ENCODE measurements at regions not wholly inside any gene's neighbourhood (a gene's known extent, or its start where the extent isn't known, plus 50 kb on each side); places are given as distances from the start of the nearest gene placed in this dataset.

DNA sequence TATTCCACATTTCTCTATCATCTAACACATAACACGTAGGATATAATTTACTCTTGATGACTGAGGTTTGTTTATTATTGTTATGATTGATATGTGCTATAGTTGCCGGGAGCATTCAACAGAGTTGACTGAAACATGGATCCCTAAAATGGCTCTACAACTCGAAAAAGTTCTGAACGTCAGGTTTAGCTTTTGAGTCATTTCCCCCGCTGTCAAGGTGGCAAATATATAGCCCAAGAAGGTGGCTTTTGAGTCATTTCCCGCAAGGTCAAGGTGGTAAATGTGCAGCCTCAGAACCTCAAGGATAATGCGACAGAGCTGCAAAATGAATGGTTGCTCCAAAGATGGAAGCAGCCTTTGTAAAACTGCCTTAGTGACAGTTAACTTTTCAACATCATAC lies 104.0 kb downstream of the NIBAN1 start:
- no peak overlapping the region for H3K4me3 Mint-ChIP-seq
- peaks cover 9% of the 10 kb centered on the region for H3K9me3 Mint-ChIP-seq

GRCh38 chr1:184867866-184868689 lies 106.2 kb downstream of the NIBAN1 start:
- H3K4me3 Mint-ChIP-seq = no peak overlapping the region
- no peak overlapping the region for H3K27ac Mint-ChIP-seq
- peaks cover 24% of the 10 kb centered on the region for H3K4me1 Mint-ChIP-seq
- H3K27me3 Mint-ChIP-seq = peaks cover 3% of the 10 kb centered on the region
- no peaks in the 10 kb centered on the region for H3K36me3 Mint-ChIP-seq
- H3K9me3 Mint-ChIP-seq = peaks cover 6% of the 10 kb centered on the region

More for the DNA sequence above, 104.0 kb downstream of the NIBAN1 start:
- Mint-ChIP-seq H3K27ac (no peak overlapping the region), H3K27me3 (peaks cover 3% of the 10 kb centered on the region), H3K36me3 (no peaks in the 10 kb centered on the region), H3K4me1 (peaks cover 24% of the 10 kb centered on the region)

DNA sequence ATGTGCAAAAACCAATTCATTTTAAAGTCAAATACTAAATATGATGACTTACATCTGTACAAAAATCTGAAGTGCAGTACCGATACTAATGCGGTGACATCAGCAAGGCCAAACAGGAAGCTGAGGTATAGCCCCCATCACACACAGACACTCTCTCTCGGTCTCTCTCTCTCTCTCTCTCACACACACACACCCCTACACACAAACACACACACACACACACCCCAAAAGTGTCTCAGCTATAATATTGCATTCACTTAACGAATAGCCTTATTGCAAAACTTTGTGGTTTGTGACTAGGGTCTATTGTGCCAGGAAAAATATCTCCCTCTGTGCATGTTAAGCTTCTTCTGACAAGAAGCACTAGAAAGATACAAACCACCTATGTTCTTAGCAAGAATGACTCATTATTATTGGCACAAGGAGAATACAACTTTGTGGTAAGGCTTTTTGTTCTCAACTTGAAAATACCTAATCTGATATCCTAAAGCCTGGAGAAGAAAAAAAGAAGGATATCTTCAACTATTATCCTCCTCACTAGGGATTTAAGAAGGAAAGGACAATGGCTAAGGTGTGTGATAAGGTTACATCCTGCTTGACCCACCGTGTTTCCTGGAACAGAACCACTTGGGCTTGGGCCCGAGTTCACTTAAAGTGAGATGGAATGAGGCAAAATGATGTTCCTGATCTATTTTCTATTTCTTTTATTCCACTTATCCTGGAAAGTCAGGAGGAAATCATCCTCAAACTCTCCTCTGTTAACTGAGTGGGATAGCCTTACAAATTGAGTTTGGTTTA lies 107.1 kb downstream of the NIBAN1 start:
- Mint-ChIP-seq H3K9me3 (no peaks in the 10 kb centered on the region), H3K4me1 (peaks cover 24% of the 10 kb centered on the region), H3K27me3 (peaks cover 1% of the 10 kb centered on the region), H3K36me3 (no peaks in the 10 kb centered on the region), H3K4me3 (peak overlapping the region; percentile 24), H3K27ac (peak overlapping the region; percentile 91)

- Mint-ChIP-seq H3K36me3 (no peaks in the 10 kb centered on the region), H3K27me3 (peaks cover 1% of the 10 kb centered on the region), H3K27ac (peak overlapping the region; percentile 91), H3K4me3 (peak overlapping the region; percentile 24), H3K9me3 (no peaks in the 10 kb centered on the region), H3K4me1 (peaks cover 24% of the 10 kb centered on the region)
Measured at GRCh38 chr1:184866586-184866985, 107.7 kb downstream of the NIBAN1 start.

DNA sequence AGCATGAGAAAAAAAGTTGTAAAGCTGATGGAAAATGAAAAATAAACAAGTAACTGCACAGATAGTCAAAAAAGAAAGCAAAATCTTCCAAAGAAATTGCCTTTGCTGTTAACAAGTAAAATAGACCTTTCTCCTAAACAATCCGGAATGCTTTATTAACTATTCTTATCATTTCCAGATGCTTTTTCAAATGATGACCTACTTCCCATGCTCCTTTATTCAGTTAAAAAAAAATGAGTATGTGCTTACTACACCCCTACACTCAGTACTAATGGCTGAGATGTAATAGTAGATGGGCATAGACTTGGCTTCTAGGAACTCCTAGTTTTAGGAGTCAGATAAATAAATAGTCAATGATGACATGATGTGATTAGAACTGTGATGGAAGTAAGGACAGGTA lies 108.5 kb downstream of the NIBAN1 start:
- Mint-ChIP-seq H3K9me3 (no peaks in the 10 kb centered on the region), H3K4me3 (no peak overlapping the region), H3K36me3 (no peaks in the 10 kb centered on the region), H3K4me1 (peaks cover 24% of the 10 kb centered on the region), H3K27me3 (peaks cover 1% of the 10 kb centered on the region), H3K27ac (no peak overlapping the region)

DNA sequence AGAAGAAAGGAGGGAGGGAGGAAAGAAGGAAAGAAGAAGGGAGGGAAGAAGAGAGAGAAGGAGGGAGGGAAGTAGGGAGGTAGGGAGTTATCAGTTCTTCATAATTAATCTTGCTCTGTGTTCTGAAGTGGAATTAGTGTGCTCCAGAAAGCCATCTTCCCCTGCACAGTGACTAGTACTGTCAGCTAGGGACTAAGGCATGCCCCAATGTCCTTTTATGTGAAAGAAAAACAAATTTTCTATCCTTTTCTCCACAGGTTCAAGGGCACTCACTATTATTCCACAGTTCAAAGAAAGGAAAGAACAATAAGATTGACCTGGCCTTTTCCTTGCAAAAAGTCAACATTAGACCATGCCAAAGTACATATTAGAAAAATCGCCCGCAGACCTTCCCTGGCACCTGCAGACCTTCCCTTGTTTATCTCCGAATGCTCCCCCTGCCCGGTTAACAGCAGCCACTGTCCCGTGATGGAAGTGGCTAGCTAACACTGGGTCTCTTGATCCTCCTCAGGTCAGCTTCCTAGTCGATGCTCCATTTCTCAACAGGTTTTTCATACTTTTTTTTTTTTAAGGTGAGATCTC lies 107.2 kb upstream of the EDEM3 start:
- H3K27ac Mint-ChIP-seq = no peak overlapping the region
- H3K9me3 Mint-ChIP-seq = no peaks in the 10 kb centered on the region
- no peaks in the 10 kb centered on the region for H3K36me3 Mint-ChIP-seq
- H3K4me1 Mint-ChIP-seq = peaks cover 11% of the 10 kb centered on the region
- H3K4me3 Mint-ChIP-seq = no peak overlapping the region
- no peaks in the 10 kb centered on the region for H3K27me3 Mint-ChIP-seq

DNA sequence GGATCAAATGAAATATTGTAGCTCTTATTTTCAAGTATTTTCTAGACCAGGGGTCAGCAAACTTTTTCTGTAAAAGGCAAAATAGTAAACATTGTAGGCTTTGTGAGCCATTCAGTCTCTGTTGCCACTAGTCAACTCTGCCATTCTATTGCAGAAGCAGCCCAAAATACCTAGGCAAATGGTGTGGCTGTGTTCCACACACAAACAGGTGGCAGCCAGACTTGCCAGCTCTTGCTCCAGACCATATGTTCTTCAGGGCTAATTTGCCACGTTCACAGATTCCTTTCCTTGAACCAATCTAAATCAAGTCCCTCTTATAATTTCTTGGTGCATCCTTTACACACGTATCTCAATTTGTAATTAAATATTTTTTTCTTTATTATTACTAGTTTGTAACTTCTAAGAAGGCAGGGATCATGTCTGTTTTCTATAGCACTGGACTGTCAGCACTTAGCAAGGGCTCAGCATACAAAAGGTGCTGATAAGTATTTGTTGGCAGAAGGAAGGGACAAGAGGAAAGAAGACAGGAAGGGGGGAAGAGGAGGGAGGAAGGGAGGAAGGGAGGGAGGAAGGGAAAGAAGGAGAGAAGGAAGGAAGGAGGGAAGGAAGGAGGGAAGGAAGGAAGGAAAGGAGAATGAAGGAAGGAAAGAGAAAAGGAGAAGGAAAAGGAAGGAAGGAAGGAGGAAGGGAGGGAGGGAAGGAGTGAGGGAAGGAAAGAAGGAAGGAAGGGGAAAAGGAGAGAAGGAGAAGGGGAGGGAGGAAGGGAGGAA lies 106.5 kb upstream of the EDEM3 start:
- H3K4me3 Mint-ChIP-seq = no peak overlapping the region
- peaks cover 4% of the 10 kb centered on the region for H3K4me1 Mint-ChIP-seq
- no peaks in the 10 kb centered on the region for H3K27me3 Mint-ChIP-seq
- no peaks in the 10 kb centered on the region for H3K36me3 Mint-ChIP-seq
- no peaks in the 10 kb centered on the region for H3K9me3 Mint-ChIP-seq
- no peak overlapping the region for H3K27ac Mint-ChIP-seq

DNA sequence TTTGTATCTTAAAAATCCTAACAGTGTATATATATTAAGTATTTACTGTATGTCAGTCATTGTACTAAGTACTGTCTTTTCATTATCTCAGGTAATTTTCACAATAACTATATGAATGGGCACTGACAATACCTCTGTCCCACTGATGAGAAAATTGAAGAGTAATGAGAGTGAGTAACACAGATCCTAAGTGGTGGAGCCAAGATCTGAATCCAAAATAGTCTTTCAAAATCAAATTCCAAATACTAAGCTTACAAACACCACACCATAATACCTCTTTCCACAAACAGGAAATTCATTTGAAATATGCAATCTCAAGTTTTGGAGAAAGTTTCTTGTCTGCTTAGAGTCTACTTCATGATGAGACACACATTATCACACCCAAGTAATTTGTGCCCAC lies 105.9 kb upstream of the EDEM3 start:
- no peaks in the 10 kb centered on the region for H3K27me3 Mint-ChIP-seq
- H3K4me3 Mint-ChIP-seq = no peak overlapping the region
- no peaks in the 10 kb centered on the region for H3K36me3 Mint-ChIP-seq
- H3K27ac Mint-ChIP-seq = no peak overlapping the region
- H3K4me1 Mint-ChIP-seq = no peaks in the 10 kb centered on the region
- H3K9me3 Mint-ChIP-seq = no peaks in the 10 kb centered on the region

DNA sequence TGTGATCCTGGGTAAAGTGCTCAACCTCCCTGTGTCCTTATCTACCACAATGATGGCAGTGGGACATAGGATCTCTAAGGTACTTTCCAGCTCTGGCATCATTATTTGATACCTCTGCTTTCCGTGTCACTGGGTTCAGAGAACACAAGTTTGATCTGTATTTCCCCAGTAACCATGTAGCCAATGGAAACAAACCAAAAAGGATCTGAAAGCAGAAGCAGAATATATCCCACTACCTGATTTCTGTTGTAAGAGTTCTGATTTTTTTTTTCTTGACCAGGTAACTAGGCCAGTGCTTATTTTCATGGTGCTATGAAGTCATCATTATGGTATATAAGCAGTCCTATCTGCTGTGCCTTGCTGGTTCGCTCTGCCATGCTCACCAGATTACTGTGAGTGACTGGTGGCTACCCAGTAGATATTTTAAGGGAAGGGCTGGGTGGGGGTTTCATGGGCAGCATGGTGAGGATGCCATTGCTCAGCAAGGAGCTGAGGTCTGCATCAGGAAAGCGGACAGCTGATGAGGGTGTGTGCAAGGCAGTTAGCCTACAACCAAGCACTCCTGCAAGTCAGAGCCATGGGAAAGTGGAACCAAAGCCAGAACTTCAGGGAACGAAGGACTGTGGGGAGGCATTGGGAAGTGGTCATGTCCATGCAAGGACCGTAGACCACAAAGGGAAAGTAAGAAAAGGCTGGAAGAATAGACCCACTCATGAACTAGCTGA lies 104.9 kb upstream of the EDEM3 start:
- Mint-ChIP-seq H3K27me3 (no peaks in the 10 kb centered on the region), H3K27ac (no peak overlapping the region), H3K4me3 (no peak overlapping the region), H3K36me3 (no peaks in the 10 kb centered on the region), H3K9me3 (no peaks in the 10 kb centered on the region), H3K4me1 (no peaks in the 10 kb centered on the region)

DNA sequence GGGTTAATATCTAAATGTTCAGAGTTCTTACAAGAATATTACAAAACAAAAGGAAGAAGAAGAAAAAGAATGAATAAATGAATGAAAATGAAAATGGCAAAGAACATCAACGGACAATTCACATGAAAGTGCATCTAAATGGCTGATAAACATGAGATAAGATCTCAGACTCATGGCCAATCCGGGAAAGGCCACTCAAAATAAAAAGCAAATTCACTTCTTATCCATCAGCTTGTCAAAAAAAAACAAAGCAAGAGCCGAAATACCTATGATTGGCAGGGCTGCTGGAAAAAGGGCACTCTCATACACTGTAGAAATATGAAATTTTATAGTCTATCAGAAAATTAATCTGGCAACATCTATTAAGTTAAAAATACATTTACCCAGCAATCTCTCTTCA lies 103.6 kb upstream of the EDEM3 start:
- no peaks in the 10 kb centered on the region for H3K9me3 Mint-ChIP-seq
- H3K27me3 Mint-ChIP-seq = no peaks in the 10 kb centered on the region
- H3K4me1 Mint-ChIP-seq = no peaks in the 10 kb centered on the region
- H3K27ac Mint-ChIP-seq = no peak overlapping the region
- no peak overlapping the region for H3K4me3 Mint-ChIP-seq
- H3K36me3 Mint-ChIP-seq = no peaks in the 10 kb centered on the region

DNA sequence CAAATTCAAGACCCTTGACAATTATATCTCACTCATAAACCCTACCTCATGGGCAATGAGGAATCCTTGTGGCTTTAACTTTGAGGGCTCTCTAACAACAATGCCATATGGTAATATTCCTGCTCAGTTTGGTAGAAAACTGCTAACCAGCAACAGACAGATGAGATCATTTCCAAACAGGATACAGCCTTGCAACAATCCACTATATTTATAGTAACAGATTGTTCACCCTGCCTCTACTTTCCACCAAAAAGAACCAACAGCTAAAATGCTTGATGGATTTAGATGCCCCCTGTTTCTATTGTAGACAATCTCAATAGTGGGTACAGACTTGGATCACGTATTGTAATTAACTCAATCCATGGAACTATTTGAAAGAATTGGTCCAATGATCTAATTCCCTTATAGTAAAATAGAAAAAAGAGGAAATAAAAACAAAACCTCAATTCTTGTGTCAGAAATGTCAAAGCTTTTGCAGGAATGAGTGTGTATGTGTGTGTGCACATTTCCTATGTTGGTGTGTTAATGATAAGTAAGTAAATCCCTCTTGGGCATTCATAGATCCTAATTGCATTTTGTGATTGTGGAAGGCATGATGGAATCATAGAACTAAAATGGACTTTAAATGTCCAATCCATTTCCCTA lies 100.0 kb upstream of the EDEM3 start:
- Mint-ChIP-seq H3K27ac (no peak overlapping the region), H3K36me3 (no peaks in the 10 kb centered on the region), H3K4me1 (no peaks in the 10 kb centered on the region), H3K9me3 (no peaks in the 10 kb centered on the region), H3K27me3 (no peaks in the 10 kb centered on the region), H3K4me3 (no peak overlapping the region)

GRCh38 chr1:184854036-184854435 lies 99.4 kb upstream of the EDEM3 start:
- H3K27me3 Mint-ChIP-seq = no peaks in the 10 kb centered on the region
- H3K9me3 Mint-ChIP-seq = no peaks in the 10 kb centered on the region
- H3K4me3 Mint-ChIP-seq = no peak overlapping the region
- no peaks in the 10 kb centered on the region for H3K36me3 Mint-ChIP-seq
- H3K27ac Mint-ChIP-seq = no peak overlapping the region
- no peaks in the 10 kb centered on the region for H3K4me1 Mint-ChIP-seq

GRCh38 chr1:184851822-184852746 lies 97.4 kb upstream of the EDEM3 start:
- Mint-ChIP-seq H3K4me3 (no peak overlapping the region), H3K27ac (no peak overlapping the region), H3K9me3 (no peaks in the 10 kb centered on the region), H3K27me3 (no peaks in the 10 kb centered on the region), H3K4me1 (no peaks in the 10 kb centered on the region), H3K36me3 (no peaks in the 10 kb centered on the region)

Measured in activated naive CD4-positive, alpha-beta T cell treated with anti-CD3 and anti-CD28 coated beads, Interleukin-2, amount 50 U/mL, for 24 hours (primary cell).